BLaER1 (cell line): ENCODE measurements at regions not wholly inside any gene's neighbourhood (a gene's known extent, or its start where the extent isn't known, plus 50 kb on each side); places are given as distances from the start of the nearest gene placed in this dataset.

Experiments
- H3K27ac ChIP-seq: shearing (Covaris generic); formaldehyde crosslinking; 2 replicates; pipeline ENCODE4 v1.8.1; 2022
- H3K27me3 ChIP-seq: shearing (Covaris generic); formaldehyde crosslinking; 2 replicates; pipeline ENCODE4 v1.8.1; 2022
- H3K36me3 ChIP-seq: shearing (Covaris generic); formaldehyde crosslinking; 2 replicates; pipeline ENCODE4 v1.8.1; 2022
- H3K4me1 ChIP-seq: shearing (Covaris generic); formaldehyde crosslinking; 2 replicates; pipeline ENCODE4 v1.8.1; 2022
- H3K4me2 ChIP-seq: shearing (Covaris generic); formaldehyde crosslinking; 2 replicates; pipeline ENCODE4 v1.8.1; 2022
- H3K4me3 ChIP-seq: shearing (Covaris generic); formaldehyde crosslinking; 2 replicates; pipeline ENCODE4 v1.8.1; 2022
- H3K9ac ChIP-seq: shearing (Covaris generic); formaldehyde crosslinking; 2 replicates; pipeline ENCODE4 v1.8.1; 2022
- H3K9me3 ChIP-seq: shearing (Covaris generic); formaldehyde crosslinking; 2 replicates; pipeline ENCODE4 v1.8.1; 2022
- H4K20me1 ChIP-seq: shearing (Covaris generic); formaldehyde crosslinking; 2 replicates; pipeline ENCODE4 v1.8.1; 2022
- Cebpa-rat ChIP-seq: shearing (Covaris generic); IDR thresholded peaks from 2 replicates; pipeline ENCODE4 v1.8.1; 2022

DNA sequence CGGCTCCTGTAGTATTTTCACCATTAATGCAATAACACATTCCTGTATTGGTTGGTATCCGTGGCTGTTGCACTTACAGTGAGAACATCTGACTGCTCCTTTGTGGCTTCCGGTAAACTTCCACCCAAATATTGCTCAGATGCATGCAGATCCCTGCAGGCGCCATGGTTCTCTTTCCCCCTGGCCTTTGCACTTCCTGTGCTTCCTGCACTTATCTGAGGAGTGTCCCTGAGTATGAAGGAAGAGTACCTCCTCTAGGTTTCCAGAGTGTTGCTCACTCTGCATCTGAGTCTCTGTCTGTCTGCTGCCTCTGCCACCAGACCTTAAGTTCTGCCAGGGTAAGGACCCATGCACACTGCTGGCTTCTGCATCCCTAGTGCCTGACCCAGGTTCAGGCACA, 117.2 kb upstream of the SLC34A2 start:
- H3K27ac ChIP-seq = no peak overlapping the region
- H3K4me1 ChIP-seq = peaks cover 26% of the 10 kb centered on the region
- H3K4me2 ChIP-seq = no peak overlapping the region
- H4K20me1 ChIP-seq = peaks cover 42% of the 10 kb centered on the region; the same call in 1 of the 2 replicates
- H3K27me3 ChIP-seq = peaks cover 55% of the 10 kb centered on the region
- H3K9me3 ChIP-seq = no peaks in the 10 kb centered on the region
- no peaks in the 10 kb centered on the region for H3K36me3 ChIP-seq
- H3K4me3 ChIP-seq = no peak overlapping the region
- no peak for TF ChIP-seq Cebpa-rat
- no peak overlapping the region for H3K9ac ChIP-seq

DNA sequence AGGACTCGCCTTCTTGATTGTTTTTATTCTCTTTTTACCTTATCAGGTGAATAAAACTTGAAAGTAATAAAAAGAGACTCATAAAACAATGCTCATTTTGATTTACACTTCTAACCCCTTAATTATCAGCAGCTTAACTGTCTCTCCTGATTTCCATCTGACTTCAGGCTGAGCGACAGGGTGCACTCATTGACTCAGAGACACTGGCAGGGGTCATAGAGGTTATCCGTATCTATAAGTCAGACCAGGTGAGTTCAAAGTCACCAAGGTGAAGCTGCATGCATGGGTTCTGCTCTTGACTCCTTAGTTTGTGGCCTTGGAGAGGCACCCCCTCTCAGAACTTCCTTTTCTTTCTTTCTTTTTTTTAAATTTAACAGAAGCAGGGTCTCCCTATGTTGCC, 116.4 kb upstream of the SLC34A2 start:
- TF ChIP-seq Cebpa-rat = no peak
- Histone ChIP-seq H3K27me3 (peaks cover 52% of the 10 kb centered on the region), H3K9ac (no peak overlapping the region), H3K4me3 (no peak overlapping the region), H3K27ac (no peak overlapping the region), H3K4me1 (peaks cover 26% of the 10 kb centered on the region), H4K20me1 (peaks cover 42% of the 10 kb centered on the region; the same call in 1 of the 2 replicates), H3K4me2 (no peak overlapping the region), H3K36me3 (no peaks in the 10 kb centered on the region), H3K9me3 (no peaks in the 10 kb centered on the region)

DNA sequence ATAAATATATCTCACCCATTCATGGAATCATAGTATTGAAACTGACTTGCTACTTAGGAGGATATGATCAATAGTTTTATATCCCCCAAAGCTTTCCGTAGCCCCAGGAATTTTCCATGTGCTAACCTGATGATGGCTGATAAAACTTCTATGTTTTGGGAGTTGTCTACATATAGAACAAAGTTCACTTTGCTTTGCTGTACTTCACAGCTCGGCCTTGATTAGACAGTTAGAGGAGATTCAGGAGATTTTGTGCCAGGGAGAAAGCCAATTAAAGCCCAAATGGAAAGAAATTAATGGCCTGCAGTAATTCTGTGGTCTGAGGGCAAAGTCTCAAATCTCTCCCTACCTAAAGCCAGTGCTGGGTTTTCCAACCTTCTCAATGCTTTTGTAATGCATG, 114.9 kb upstream of the SLC34A2 start:
- peaks cover 35% of the 10 kb centered on the region; the same call in 1 of the 2 replicates for H4K20me1 ChIP-seq
- H3K27ac ChIP-seq = no peak overlapping the region
- no peak overlapping the region for H3K9ac ChIP-seq
- no peak overlapping the region for H3K4me3 ChIP-seq
- peaks cover 37% of the 10 kb centered on the region for H3K27me3 ChIP-seq
- no peaks in the 10 kb centered on the region for H3K36me3 ChIP-seq
- no peaks in the 10 kb centered on the region for H3K9me3 ChIP-seq
- TF ChIP-seq Cebpa-rat = no peak
- H3K4me2 ChIP-seq = no peak overlapping the region
- peaks cover 20% of the 10 kb centered on the region for H3K4me1 ChIP-seq

DNA sequence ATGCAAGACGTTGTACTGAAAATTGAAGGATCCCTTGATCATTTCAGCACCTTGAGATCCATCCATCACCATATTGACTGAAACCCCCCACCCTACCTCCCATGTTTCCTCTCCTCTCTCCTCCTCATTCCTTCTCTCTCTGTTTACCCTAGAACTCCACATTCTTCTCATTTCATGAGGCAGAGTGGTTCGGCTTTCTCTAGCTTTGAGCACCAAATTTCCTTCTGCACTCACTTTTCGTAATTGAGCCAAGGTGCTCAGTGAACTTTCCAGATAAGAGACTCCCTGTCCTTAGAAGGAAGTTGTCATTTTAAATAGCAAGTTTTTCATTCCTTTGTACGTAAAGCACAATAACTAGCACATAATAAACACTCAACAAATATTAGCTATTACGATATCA, 108.3 kb upstream of the SLC34A2 start:
- Histone ChIP-seq H3K36me3 (no peaks in the 10 kb centered on the region), H3K4me1 (no peaks in the 10 kb centered on the region), H3K4me3 (no peak overlapping the region), H3K27me3 (no peaks in the 10 kb centered on the region), H3K9ac (no peak overlapping the region), H3K27ac (no peak overlapping the region), H3K9me3 (peaks cover 9% of the 10 kb centered on the region; the same call in 1 of the 2 replicates), H3K4me2 (no peak overlapping the region), H4K20me1 (no peaks in the 10 kb centered on the region)
- no peak for TF ChIP-seq Cebpa-rat

DNA sequence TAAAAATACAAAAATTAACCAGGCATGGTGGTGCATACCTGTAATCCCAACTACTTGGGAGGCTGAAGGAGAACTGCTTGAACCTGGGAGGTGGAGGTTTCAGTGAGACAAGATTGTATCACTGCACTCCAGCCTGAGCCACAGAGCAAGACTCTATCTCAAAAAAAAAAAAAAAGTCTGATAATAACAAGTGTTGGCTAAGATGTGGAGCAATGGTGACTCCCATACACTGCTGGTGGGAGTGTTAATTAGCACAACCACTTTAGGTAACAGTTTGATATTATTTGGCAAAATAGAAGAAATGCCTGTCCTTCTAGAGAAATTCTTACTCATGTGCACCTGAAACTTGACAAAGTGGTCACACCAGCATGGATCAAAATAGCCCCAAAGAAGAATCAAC, 106.2 kb upstream of the SLC34A2 start:
- H3K4me3 ChIP-seq = no peak overlapping the region
- no peaks in the 10 kb centered on the region for H4K20me1 ChIP-seq
- H3K9ac ChIP-seq = no peak overlapping the region
- peaks cover 9% of the 10 kb centered on the region; the same call in 1 of the 2 replicates for H3K9me3 ChIP-seq
- no peaks in the 10 kb centered on the region for H3K4me1 ChIP-seq
- TF ChIP-seq Cebpa-rat = no peak
- H3K4me2 ChIP-seq = no peak overlapping the region
- H3K27ac ChIP-seq = no peak overlapping the region
- no peaks in the 10 kb centered on the region for H3K36me3 ChIP-seq
- H3K27me3 ChIP-seq = no peaks in the 10 kb centered on the region

DNA sequence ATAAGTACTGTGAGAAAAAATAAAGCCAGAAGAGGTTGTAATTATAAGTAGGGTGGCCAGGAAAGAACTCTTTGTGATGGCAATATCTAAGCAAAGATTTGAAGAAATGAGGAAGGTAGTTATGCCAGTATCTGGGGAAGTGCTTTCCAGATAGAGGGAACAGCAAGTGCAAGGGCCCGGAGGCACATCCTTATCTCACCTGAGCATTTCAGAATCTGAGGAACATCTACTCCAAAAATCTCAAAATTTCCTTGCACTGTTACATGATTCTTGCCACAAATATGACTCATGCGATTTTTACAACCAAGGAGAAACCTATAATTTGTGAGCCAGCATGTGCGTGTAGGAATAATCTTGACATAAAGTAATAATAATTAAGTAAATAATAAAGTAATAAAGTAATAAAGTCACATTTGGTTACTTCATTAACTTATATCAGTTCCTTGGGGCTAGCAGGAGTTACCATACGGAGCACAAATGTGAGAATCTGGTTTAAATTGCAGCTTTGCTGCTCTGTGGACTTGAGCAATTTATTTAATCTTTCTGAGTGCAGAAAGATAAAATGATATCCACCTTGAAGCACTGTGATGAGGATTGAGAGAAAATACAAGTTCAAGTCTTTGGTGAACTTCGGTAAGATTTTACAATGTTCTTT, 105.1 kb upstream of the SLC34A2 start:
- no peak overlapping the region for H3K27ac ChIP-seq
- no peak overlapping the region for H3K4me2 ChIP-seq
- peaks cover 9% of the 10 kb centered on the region; the same call in 1 of the 2 replicates for H3K9me3 ChIP-seq

DNA sequence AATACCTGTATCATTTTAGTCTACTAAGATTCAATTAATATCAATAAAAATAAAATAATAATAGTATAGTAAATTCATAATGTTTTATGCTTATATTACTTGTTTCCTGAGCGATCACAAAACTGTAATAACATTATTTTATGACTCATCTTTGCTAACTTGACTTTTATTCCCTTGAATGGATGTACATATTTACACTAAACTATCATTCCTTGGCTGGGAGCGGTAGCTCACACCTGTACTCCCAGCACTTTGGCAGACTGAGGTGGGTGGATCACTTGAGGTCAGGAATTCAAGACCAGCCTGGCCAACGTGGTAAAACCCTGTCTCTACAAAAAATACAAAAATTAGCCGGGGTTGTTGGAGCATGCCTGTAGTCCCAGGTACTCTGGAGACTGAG, 104.0 kb upstream of the SLC34A2 start:
- Histone ChIP-seq H3K4me2 (no peak overlapping the region), H3K36me3 (no peaks in the 10 kb centered on the region), H3K9ac (no peak overlapping the region), H4K20me1 (no peaks in the 10 kb centered on the region), H3K4me3 (no peak overlapping the region), H3K27ac (no peak overlapping the region), H3K9me3 (peaks cover 9% of the 10 kb centered on the region; the same call in 1 of the 2 replicates), H3K27me3 (no peaks in the 10 kb centered on the region), H3K4me1 (no peaks in the 10 kb centered on the region)
- no peak for TF ChIP-seq Cebpa-rat

More for the DNA sequence above, 105.1 kb upstream of the SLC34A2 start:
- Histone ChIP-seq H3K27me3 (no peaks in the 10 kb centered on the region), H3K4me3 (no peak overlapping the region), H3K4me1 (no peaks in the 10 kb centered on the region), H3K9ac (no peak overlapping the region), H3K36me3 (no peaks in the 10 kb centered on the region), H4K20me1 (no peaks in the 10 kb centered on the region)
- no peak for TF ChIP-seq Cebpa-rat

DNA sequence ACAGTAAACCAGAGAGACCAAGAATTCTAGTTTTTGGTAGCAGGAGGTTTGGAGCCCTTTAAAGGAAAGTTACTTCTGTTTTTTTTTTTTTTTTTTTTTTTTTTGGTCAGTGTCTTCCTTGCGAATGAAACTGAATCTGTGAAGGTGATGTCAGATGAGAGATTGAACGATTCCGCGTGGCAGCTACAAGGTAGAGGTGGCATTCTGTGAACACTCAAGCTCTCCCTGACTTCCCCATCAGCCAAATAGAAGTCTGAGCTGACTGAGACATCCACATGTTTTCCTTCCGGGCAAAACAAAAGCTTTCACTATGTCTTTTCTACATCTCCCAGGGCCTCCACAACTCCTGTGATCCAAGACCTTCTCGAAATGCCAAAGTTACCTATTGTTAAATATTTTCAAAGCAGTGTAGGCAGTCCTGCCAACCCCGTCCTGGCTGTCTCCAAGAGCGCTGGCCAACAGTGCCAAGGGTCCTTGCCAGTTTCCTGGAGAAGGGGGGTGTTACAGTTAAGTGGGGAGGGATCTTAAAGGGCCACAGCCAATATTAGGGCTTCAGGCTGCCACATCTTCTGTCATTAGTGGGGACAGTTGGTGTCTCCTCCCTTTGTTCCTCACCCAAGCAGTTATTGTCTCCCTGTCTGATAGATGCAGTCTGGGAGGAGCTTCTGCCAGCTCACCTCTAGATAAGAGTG, 102.9 kb upstream of the SLC34A2 start:
- Histone ChIP-seq H3K4me2 (no peak overlapping the region), H3K27ac (no peak overlapping the region), H3K36me3 (no peaks in the 10 kb centered on the region), H3K9ac (no peak overlapping the region), H4K20me1 (no peaks in the 10 kb centered on the region), H3K4me3 (no peak overlapping the region), H3K9me3 (peaks cover 9% of the 10 kb centered on the region; the same call in 1 of the 2 replicates), H3K4me1 (no peaks in the 10 kb centered on the region), H3K27me3 (no peaks in the 10 kb centered on the region)
- no peak for TF ChIP-seq Cebpa-rat

DNA sequence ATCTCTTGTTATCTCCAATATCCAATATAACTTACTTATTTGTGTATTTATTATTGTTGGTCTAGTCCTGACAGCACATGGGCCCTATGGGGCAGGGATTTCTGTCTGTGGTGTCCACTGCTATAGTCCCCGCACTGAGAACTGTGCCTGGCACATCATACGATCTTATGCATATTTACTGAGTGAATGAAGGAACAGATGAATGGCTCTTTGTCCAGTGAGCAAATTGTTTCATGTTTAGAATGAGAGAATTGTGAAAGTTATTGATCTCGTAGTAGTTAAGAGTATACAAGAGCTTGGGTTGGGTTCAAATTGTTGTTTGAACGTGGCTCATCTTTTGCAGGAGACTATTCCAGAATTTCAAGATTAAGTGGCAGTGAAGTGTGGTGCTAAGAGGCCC, 96.1 kb upstream of the SLC34A2 start:
- no peaks in the 10 kb centered on the region for H3K4me1 ChIP-seq
- H3K4me3 ChIP-seq = no peak overlapping the region
- no peaks in the 10 kb centered on the region for H4K20me1 ChIP-seq
- no peak overlapping the region for H3K4me2 ChIP-seq
- H3K9me3 ChIP-seq = no peaks in the 10 kb centered on the region
- H3K27me3 ChIP-seq = no peaks in the 10 kb centered on the region
- no peak overlapping the region for H3K9ac ChIP-seq
- no peak overlapping the region for H3K27ac ChIP-seq
- no peaks in the 10 kb centered on the region for H3K36me3 ChIP-seq
- TF ChIP-seq Cebpa-rat = no peak

DNA sequence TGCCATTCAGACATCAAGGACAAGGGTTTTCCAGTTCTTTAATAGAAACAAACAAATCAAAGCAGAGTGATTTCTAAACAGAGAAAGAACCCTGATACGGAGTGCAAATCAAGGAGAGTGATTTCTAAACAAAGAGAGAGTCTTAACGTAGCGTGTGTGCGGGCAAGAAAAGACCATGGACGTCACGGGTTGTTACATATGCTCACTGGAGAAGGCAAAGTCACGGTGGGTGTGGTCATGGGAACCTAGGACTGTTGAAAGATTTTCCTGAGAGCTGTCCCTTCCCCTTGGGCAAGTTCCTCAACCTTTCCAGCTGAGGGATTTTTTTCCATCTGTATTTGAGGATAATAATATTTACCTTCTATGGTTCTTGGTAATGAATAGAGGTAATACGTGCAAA, 95.0 kb upstream of the SLC34A2 start:
- Histone ChIP-seq H3K9ac (no peak overlapping the region), H3K4me1 (no peaks in the 10 kb centered on the region), H3K27me3 (no peaks in the 10 kb centered on the region), H3K36me3 (no peaks in the 10 kb centered on the region), H3K27ac (no peak overlapping the region), H3K9me3 (no peaks in the 10 kb centered on the region), H3K4me3 (no peak overlapping the region), H4K20me1 (no peaks in the 10 kb centered on the region), H3K4me2 (no peak overlapping the region)
- no peak for TF ChIP-seq Cebpa-rat
